Thymus (tissue), 11 donors: ENCODE measurements at regions not wholly inside any gene's neighbourhood (a gene's known extent, or its start where the extent isn't known, plus 50 kb on each side); places are given as distances from the start of the nearest gene placed in this dataset.

ENCODE experiments used
- DNase-seq, 9 donors: peaks; one replicate each; pipeline ENCODE4 v3.0.0-alpha.2; 2013; ENCODE audit warnings: low spot score in 9 of 9, low read depth in 6 of 9, missing footprints in 1 of 9
- H3K27ac ChIP-seq, 2 donors: one replicate each; pipeline ENCODE4 v1.5.1; 2013; ENCODE audit warnings: control low read depth in 1 of 2, low read depth in 1 of 2, low read length in 1 of 2, mild to moderate bottlenecking in 1 of 2, moderate library complexity in 1 of 2
- H3K27me3 ChIP-seq, 2 donors: one replicate each; pipeline ENCODE4 v1.5.1; 2013; ENCODE audit warnings: low read length in 1 of 2; ENCODE audit not compliant: control insufficient read depth in 2 of 2, insufficient read depth in 1 of 2
- H3K36me3 ChIP-seq, 2 donors: one replicate each; pipeline ENCODE4 v1.5.1; 2013; ENCODE audit warnings: low read length in 1 of 2, mild to moderate bottlenecking in 1 of 2, moderate library complexity in 1 of 2; ENCODE audit not compliant: control insufficient read depth in 2 of 2, insufficient read depth in 2 of 2
- H3K4me1 ChIP-seq, 2 donors: one replicate each; pipeline ENCODE4 v1.5.1; 2013; ENCODE audit warnings: low read length in 2 of 2; ENCODE audit not compliant: control insufficient read depth in 2 of 2, insufficient read depth in 2 of 2
- H3K4me3 ChIP-seq, 2 donors: one replicate each; pipeline ENCODE4 v1.5.1; 2013; ENCODE audit warnings: low read length in 2 of 2, control low read depth in 1 of 2, mild to moderate bottlenecking in 1 of 2
- H3K9me3 ChIP-seq, 2 donors: one replicate each; pipeline ENCODE4 v1.5.1; 2013; ENCODE audit warnings: low read length in 1 of 2, mild to moderate bottlenecking in 1 of 2; ENCODE audit not compliant: control insufficient read depth in 2 of 2, insufficient read depth in 1 of 2
- WGBS: extraction: QIAGEN DNeasy Blood & Tissue Kit; methylation state at CpG from one replicate; pipeline ENCODE4 v1.1.7; 2013; 5-methylcytosine and 5-hydroxymethylcytosine counted together
- donor health status: healthy.

GRCh38 chr22:48057116-48057835, 1294.8 kb downstream of the TBC1D22A start:
- Histone ChIP-seq H3K27me3 (no peaks in the 10 kb centered on the region), H3K27ac (no peak overlapping the region), H3K36me3 (no peaks in the 10 kb centered on the region), H3K9me3 (no peaks in the 10 kb centered on the region), H3K4me1 (peaks cover 24 to 45% of the 10 kb centered on the region in 2 donors), H3K4me3 (no peak overlapping the region)
- DNase-seq = no peak
- WGBS = 81% methylated on average over 22 of the region's 22 CpGs

GRCh38 chr22:48055827-48056226, 1293.4 kb downstream of the TBC1D22A start:
- H3K27me3 ChIP-seq = no peaks in the 10 kb centered on the region
- H3K4me1 ChIP-seq = peaks cover 22 to 53% of the 10 kb centered on the region in 2 donors
- no peaks in the 10 kb centered on the region for H3K36me3 ChIP-seq
- H3K27ac ChIP-seq = no peak overlapping the region
- WGBS = 97% methylated on average over 11 of the region's 11 CpGs
- no peak for DNase-seq
- H3K9me3 ChIP-seq = peaks cover 0 to 5% of the 10 kb centered on the region in 2 donors
- H3K4me3 ChIP-seq = no peak overlapping the region

- no peak for DNase-seq
- peaks cover 22 to 57% of the 10 kb centered on the region in 2 donors for H3K4me1 ChIP-seq
- 97% methylated on average over 1 of the region's 1 CpG for WGBS
- H3K27me3 ChIP-seq = no peaks in the 10 kb centered on the region
- peaks cover 0 to 5% of the 10 kb centered on the region in 2 donors for H3K9me3 ChIP-seq
- no peak overlapping the region for H3K4me3 ChIP-seq
- H3K27ac ChIP-seq = no peak overlapping the region
- H3K36me3 ChIP-seq = no peaks in the 10 kb centered on the region
Observed at GRCh38 chr22:48055185-48055584, 1292.7 kb downstream of the TBC1D22A start.

- Histone ChIP-seq H3K9me3 (peaks cover 0 to 5% of the 10 kb centered on the region in 2 donors), H3K27ac (no peak overlapping the region), H3K4me3 (no peak overlapping the region), H3K4me1 (peaks cover 26 to 63% of the 10 kb centered on the region in 2 donors), H3K27me3 (no peaks in the 10 kb centered on the region), H3K36me3 (no peaks in the 10 kb centered on the region)
- no peak for DNase-seq
- 93% methylated on average over 14 of the region's 14 CpGs for WGBS
Observed at GRCh38 chr22:48054596-48054995, 1292.1 kb downstream of the TBC1D22A start.

GRCh38 chr22:48053973-48054372, 1291.5 kb downstream of the TBC1D22A start:
- H3K9me3 ChIP-seq = peaks cover 0 to 5% of the 10 kb centered on the region in 2 donors
- no peak overlapping the region for H3K4me3 ChIP-seq
- peaks cover 26 to 69% of the 10 kb centered on the region in 2 donors for H3K4me1 ChIP-seq
- WGBS = 95% methylated on average over 8 of the region's 8 CpGs
- DNase-seq = no peak
- no peak overlapping the region for H3K27ac ChIP-seq
- H3K27me3 ChIP-seq = no peaks in the 10 kb centered on the region
- no peaks in the 10 kb centered on the region for H3K36me3 ChIP-seq

GRCh38 chr22:48053486-48053885, 1291.0 kb downstream of the TBC1D22A start:
- DNase-seq = no peak
- WGBS = 96% methylated on average over 7 of the region's 7 CpGs
- no peaks in the 10 kb centered on the region for H3K27me3 ChIP-seq

GRCh38 chr22:48052621-48052890, 1290.1 kb downstream of the TBC1D22A start:
- peaks cover 33 to 75% of the 10 kb centered on the region in 2 donors for H3K4me1 ChIP-seq
- peak overlapping the region in 1 of 2 donors; percentile 51 for H3K27ac ChIP-seq
- no peaks in the 10 kb centered on the region for H3K27me3 ChIP-seq
- 96% methylated on average over 7 of the region's 7 CpGs for WGBS
- H3K36me3 ChIP-seq = no peaks in the 10 kb centered on the region
- no peak overlapping the region for H3K4me3 ChIP-seq
- DNase-seq = no peak
- peaks cover 0 to 5% of the 10 kb centered on the region in 2 donors for H3K9me3 ChIP-seq

More at GRCh38 chr22:48053486-48053885, 1291.0 kb downstream of the TBC1D22A start:
- Histone ChIP-seq H3K36me3 (no peaks in the 10 kb centered on the region), H3K9me3 (peaks cover 0 to 5% of the 10 kb centered on the region in 2 donors), H3K4me3 (no peak overlapping the region), H3K4me1 (peaks cover 30 to 71% of the 10 kb centered on the region in 2 donors), H3K27ac (no peak overlapping the region)

- no peaks in the 10 kb centered on the region for H3K36me3 ChIP-seq
- DNase-seq = peak in 1 of 9 donors; percentile 39
- 92% methylated on average over 11 of the region's 11 CpGs for WGBS
Observed at GRCh38 chr22:48051796-48052620, 1289.6 kb downstream of the TBC1D22A start.

GRCh38 chr22:48050836-48051235, 1288.4 kb downstream of the TBC1D22A start:
- H3K9me3 ChIP-seq = peaks cover 0 to 5% of the 10 kb centered on the region in 2 donors
- no peaks in the 10 kb centered on the region for H3K27me3 ChIP-seq
- 96% methylated on average over 7 of the region's 7 CpGs for WGBS
- H3K4me1 ChIP-seq = peaks cover 41 to 83% of the 10 kb centered on the region in 2 donors
- no peak overlapping the region for H3K4me3 ChIP-seq
- no peak for DNase-seq
- H3K36me3 ChIP-seq = no peaks in the 10 kb centered on the region
- no peak overlapping the region for H3K27ac ChIP-seq

More at GRCh38 chr22:48051796-48052620, 1289.6 kb downstream of the TBC1D22A start:
- Histone ChIP-seq H3K4me1 (peaks cover 32 to 75% of the 10 kb centered on the region in 2 donors), H3K9me3 (peaks cover 0 to 5% of the 10 kb centered on the region in 2 donors), H3K27me3 (no peaks in the 10 kb centered on the region), H3K4me3 (no peak overlapping the region), H3K27ac (peak overlapping the region in 1 of 2 donors; percentile 51)
